GM21515 (cell line): ENCODE measurements at regions not wholly inside any gene's neighbourhood (a gene's known extent, or its start where the extent isn't known, plus 50 kb on each side); places are given as distances from the start of the nearest gene placed in this dataset.

Source experiments
- ATAC-seq: cut with Tn5 transposase; IDR thresholded peaks from one replicate; pipeline ENCODE4 v1.9.1; 2021; ENCODE audit not compliant: unreplicated experiment

DNA sequence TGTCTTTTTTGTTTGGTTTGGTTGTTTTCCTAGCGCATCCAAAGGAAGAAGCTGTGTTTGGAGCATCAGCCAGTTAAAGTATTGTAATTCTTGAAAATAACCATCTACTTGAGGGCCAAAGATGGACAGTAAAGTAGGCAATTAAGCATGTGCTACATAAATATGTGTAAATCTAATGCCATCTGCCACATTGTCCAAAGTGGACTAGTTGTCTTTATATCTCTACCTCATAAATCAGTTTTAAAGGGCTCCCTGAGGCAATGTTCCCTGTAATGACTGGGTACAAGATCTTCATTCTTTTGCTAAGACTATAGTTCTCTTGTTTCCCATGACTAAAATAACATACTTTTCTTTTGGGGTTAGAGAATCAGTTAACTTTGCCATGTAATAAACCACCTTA, 460.0 kb upstream of the RARB start:
- no peak for ATAC-seq

GRCh38 chr3:24972491-24972890, 455.6 kb upstream of the RARB start:
- ATAC-seq: no peak

DNA sequence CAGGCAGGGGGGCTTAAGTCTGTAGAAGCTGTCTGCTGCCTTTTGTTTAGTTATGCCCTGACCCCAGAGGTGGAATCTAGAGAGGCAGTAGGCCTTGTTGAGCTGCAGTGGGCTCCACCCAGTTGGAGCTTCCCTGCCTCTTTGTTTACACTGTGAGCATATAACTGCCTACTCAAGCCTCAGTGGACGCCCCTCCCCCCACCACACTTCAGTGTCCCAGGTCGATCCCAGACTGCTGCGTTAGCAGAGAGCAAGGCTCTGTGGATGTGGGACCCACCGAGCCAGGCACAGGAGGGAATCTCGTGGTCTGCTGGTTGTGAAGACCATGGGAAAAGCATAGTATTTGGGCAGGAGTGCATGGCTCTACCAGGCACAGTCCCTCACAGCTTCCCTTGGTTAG, 446.8 kb upstream of the RARB start:
- no peak for ATAC-seq

GRCh38 chr3:24981924-24982323, 446.1 kb upstream of the RARB start:
- no peak for ATAC-seq

DNA sequence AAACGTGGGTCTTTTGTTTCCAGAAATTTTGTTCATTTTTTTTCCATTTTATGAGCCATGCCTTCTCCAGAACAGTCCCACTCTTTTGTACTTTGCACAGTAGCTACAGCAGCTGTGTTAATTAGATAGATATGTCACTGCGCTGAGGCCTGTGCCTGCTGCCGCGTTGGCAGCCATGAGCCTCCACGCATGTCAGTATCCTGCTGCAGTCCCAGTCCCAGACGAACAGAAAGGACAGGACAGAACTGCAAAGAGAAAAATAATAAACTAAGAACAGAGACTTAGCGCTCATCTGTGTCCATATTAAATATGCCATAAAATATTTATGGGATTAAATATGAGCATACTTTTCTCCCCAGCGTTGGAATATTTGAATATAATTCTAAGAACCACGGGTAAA, 442.4 kb upstream of the RARB start:
- ATAC-seq: no peak

DNA sequence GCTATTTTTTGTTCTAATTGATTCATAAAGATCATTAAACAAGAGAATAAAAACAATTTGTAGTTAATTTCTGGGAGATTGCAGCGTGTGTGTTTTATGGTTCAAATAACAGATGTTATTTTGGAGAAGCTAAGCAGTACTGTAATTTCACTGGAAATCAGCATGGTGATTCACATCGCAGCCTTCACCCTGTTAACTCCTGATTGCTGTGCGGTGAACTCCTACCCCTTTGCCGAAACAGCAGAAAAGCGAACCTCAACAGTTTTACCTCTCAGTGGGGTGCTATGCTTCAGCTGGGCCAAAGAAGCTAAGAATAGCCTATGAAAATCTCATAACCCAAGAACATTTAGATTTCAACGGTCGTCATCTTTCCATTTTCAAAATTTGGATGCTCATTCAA, 441.5 kb upstream of the RARB start:
- ATAC-seq: no peak

GRCh38 chr3:24999357-24999756, 428.7 kb upstream of the RARB start:
- no peak for ATAC-seq

DNA sequence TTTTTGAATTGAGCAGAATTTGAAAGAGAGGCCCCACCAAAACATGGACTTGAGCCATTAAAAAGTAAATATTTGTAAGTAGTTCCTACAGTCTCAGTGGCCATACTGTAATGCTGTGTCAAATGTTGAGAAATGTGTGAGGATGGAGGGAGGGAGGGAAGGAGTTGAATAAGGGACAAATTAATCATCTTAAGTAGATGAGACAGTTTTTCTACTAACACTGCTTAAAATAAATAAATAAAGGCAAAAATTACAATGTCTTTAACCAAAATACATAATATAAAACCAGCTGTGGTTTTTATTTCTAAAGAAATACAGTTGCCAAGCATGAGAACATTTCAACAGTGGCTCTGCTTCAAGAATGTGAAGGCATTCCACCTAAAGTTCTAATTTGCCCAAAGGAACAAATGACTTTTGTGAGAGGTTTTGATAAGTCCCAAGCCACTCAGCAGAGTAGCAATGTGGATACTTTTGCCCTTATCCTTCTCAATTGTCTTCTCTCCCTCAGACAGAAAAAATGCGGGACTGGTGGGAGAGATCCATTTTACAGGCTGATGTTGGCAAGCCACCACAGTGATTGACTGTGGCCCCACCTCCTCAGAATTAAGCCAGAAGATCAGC, 427.0 kb upstream of the RARB start:
- no peak for ATAC-seq

DNA sequence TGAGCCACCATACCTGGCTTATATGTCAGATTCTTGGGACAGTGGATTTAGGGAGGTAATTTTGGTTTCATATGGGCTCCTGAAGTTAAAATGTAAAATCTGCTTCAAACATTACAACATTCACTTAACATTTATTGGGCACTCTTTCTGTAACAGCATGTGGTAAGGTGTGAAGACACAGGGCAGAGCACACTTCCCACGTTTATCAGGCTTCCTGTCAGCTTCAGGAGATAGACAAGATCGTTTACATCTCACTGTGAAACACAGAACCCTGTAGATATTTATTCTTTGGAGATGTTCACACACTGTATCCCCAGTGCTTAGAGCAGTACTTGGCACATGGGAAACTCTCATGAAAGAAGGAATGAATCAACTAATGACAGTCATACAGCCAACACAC, 426.0 kb upstream of the RARB start:
- ATAC-seq: no peak

DNA sequence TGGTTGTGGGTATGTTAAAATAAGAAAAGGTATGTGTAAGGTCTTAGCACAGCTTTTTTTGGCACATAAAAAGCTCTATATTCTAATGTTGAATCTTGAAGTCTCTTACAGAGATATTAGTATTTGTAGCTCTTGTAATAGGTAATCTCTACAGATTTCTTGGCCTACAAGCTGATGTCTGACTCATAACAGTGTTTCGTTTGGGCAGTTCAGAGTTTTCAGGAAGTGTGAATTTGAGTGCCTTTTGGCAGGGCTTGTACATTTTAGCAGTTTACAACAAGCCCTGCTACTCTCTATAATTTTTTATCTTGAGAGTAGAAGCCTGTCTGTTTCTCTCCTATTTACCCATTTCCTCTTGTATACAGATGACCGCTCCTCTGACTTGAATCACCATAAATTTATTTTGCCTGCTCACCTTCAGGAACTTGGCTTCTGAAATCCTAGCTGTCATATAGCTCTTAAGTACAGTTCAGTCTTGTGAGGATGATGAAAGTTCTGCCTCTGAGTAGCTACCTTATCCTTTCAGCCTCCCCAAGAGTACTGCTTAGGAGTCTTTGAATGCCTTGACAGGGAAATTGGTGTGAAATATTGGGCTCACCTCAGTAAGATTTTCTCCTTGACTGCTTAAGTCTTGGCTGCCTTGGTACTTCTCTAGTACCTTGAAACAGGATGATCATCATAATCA, 419.9 kb upstream of the RARB start:
- peak; percentile 97 for ATAC-seq

DNA sequence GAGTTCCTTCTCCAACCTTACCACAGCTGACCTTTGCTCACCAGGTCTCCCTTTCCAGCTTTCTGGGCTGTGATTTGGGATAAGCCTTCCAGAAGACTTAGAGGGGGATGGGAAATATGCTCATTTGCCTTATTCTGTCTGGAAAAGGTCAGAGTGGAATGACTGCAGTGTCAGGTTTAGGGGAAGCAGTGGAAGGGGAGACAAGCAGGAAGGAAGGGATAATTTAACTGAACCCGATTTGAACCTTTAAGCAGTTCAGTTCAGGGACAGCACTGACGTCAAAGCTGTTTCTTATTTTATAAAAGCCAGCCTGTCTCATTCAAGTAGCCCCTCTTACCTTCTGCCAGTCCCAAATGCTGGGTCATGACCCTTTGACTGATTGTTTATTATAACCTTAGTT, 418.4 kb upstream of the RARB start:
- no peak for ATAC-seq

GRCh38 chr3:25015599-25015998, 412.5 kb upstream of the RARB start:
- no peak for ATAC-seq

- ATAC-seq: no peak
These were observed 409.2 kb upstream of the RARB start for GRCh38 chr3:25018909-25019308.

GRCh38 chr3:25019506-25019905, 408.6 kb upstream of the RARB start:
- no peak for ATAC-seq

DNA sequence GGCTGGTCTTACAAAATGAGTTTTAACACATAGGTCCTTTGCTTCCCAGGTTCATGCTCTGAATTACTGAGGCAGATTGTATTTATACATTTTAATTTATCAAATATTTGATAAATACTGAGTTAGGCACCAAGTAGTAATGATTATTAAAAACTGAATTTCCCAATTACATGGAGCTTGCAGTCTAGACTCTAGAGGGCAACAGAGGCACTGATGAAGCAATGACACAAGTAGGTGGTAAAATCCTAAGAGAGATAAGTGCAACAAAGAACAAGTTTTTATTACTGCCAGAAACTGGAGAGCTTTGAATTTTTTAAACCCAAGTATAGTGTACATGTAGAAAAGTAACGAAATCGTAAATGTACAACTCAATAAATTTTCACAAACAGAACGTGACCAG, 406.2 kb upstream of the RARB start:
- no peak for ATAC-seq

DNA sequence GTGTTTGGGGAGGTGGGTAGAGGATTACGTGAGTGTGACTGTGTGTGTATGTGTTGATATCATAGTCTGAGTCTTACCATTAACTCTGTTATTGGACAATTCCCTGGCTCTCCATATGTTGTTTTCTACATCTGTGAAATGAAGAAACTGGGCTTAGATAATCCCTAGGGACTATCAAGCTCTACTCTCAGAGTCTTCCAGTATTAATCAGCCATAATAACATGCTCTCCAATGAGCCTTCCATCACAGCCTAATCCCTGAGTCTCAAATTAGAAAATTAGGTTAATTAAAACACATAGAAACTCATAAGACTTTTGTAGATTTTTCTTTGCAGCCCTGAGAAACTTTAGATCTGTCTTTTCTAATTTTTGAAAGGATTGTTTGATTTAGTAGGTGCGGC, 404.2 kb upstream of the RARB start:
- ATAC-seq: no peak

- no peak for ATAC-seq
These were observed 402.8 kb upstream of the RARB start for GRCh38 chr3:25025236-25025635.

- ATAC-seq: no peak
These were observed 400.4 kb upstream of the RARB start for GRCh38 chr3:25027650-25028049.

DNA sequence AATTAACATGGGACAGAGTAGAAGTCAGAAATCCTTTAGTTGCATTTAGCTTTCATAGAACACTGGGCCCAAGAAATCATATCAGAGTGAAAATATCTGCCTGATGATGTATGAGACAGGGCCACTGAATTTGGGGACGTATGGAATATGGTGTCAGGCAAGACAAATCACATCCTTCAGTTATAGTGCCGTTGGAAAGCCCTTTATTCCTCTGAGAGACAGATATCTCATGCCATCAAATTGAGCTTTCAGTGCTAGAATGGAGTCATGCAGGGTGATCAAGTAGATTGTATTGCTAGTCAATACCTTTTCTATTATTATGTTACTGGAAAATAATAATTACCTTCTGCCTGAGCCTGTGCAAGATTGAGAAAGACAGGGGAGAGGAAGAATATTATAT, 398.2 kb upstream of the RARB start:
- ATAC-seq: no peak

DNA sequence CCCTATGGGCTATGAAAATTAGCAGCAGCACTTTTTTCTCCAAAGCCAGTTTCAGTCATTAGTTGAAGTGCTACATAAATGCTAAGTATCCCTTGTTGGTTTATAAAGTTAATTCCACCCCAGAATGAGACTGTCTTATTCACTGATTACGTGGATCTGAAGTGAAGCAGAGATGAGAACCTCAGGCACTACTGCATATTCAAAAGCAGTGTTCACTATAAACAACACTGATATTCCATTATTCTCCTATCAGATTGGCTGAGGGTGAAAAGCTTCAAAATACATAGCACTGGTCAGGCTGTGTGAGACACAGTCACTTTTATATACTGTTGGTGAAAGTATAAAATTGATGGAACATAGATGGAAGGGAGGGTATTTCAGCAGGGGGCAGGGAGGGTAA, 395.7 kb upstream of the RARB start:
- no peak for ATAC-seq

DNA sequence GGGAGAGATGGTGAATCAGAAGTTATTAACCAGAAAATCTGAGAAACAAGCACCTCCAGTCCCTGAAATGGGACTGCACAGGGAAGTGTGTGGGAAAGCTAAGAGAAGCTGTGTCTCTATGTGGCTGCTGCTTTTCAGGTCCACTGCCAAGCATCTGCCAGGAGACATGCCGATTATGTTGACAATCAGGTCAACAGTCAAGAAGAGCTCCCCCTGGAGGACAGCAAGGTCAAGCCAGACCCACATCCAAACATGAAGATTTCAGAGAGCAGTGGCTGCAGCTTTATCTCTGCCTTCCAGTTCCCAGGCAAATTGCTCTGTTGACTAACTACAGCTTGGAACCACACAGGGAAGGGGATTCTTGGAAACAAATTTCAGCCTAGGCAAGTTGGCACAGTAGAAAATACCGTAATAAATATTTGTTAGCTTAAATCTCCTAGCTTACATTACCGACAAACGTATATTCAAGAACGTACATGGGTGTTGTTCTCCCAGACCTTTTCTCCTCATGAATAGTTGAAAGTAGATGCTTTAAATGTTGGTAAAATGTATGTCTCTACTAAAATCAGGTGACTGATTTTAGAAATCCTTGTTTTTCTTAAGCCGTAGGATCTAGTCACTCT, 394.5 kb upstream of the RARB start:
- ATAC-seq: peak; percentile 79

GRCh38 chr3:25035526-25035925, 392.5 kb upstream of the RARB start:
- no peak for ATAC-seq

- no peak for ATAC-seq
These were observed 391.4 kb upstream of the RARB start for GRCh38 chr3:25036633-25037032.
